IMR-90 (cell line): ENCODE measurements at regions not wholly inside any gene's neighbourhood (a gene's known extent, or its start where the extent isn't known, plus 50 kb on each side); places are given as distances from the start of the nearest gene placed in this dataset.

Experiments
- ATAC-seq: fragments of 200-7000 bp; cut with Tn5 transposase; 2 replicates; pipeline ENCODE4 v1.9.1; 2020; ENCODE audit warnings: low read depth, mild to moderate bottlenecking, moderate library complexity
- BruUV-seq: library from RNA; stranded (reverse); fragments of 400-500 nt; replicated peaks from 2 replicates; lab custom pipeline; 2021; lab: Mats Ljungman, UMichigan
- CTCF ChIA-PET: fragments of 300-600 bp; formaldehyde crosslinking; extraction: SDS; loops from one replicate; lab custom pipeline; 2021; ENCODE audit warnings: antibody characterized with exemption; lab: Yijun Ruan, JAX
- POLR2A ChIA-PET: fragments of 300-600 bp; sonication (Branson Sonifier 250); formaldehyde crosslinking; loops from one replicate; lab custom pipeline; 2022; ENCODE audit warnings: antibody characterized with exemption; ENCODE audit not compliant: unreplicated experiment; lab: Charles Lee
- DNase-seq: peaks from one replicate; pipeline ENCODE4 v3.0.0; 2013
- H2AFZ ChIP-seq: replicated peaks from 2 replicates; pipeline ENCODE3; 2013; ENCODE audit warnings: low read length, mild to moderate bottlenecking; ENCODE audit not compliant: poor library complexity
- H2AK5ac ChIP-seq: 2 replicates; pipeline ENCODE4 v1.6.1; 2013; ENCODE audit warnings: low read depth, low read length, inconsistent platforms
- H2AK9ac ChIP-seq: replicated peaks from 2 replicates; pipeline ENCODE3; 2013; ENCODE audit warnings: mild to moderate bottlenecking, low read depth, low read length, moderate library complexity; ENCODE audit not compliant: poor library complexity
- H2BK120ac ChIP-seq: 2 replicates; pipeline ENCODE4 v1.6.1; 2013; ENCODE audit warnings: low read depth, low read length, inconsistent platforms
- H2BK15ac ChIP-seq: 3 replicates; pipeline ENCODE4 v1.6.1; 2013; ENCODE audit warnings: low read depth, low read length, inconsistent platforms
- H2BK20ac ChIP-seq: 2 replicates; pipeline ENCODE4 v1.6.1; 2013; ENCODE audit warnings: low read depth, mild to moderate bottlenecking, inconsistent platforms, low read length, moderate library complexity
- H2BK5ac ChIP-seq: 2 replicates; pipeline ENCODE4 v1.6.1; 2013; ENCODE audit warnings: mild to moderate bottlenecking, low read depth, low read length, inconsistent platforms; ENCODE audit not compliant: poor library complexity, severe bottlenecking
- H3K14ac ChIP-seq: replicated peaks from 2 replicates; pipeline ENCODE4 v1.6.1; 2013; ENCODE audit warnings: low read depth, low read length, inconsistent platforms
- H3K18ac ChIP-seq: 2 replicates; pipeline ENCODE4 v1.6.1; 2013; ENCODE audit warnings: low read depth, low read length, control low read depth
- H3K23ac ChIP-seq: 2 replicates; pipeline ENCODE4 v1.6.1; 2013; ENCODE audit warnings: low read depth, low read length, inconsistent platforms
- H3K27ac ChIP-seq: 2 replicates; pipeline ENCODE4 v1.5.1; 2013; ENCODE audit warnings: mild to moderate bottlenecking, control low read depth, low read length; ENCODE audit not compliant: insufficient read depth
- H3K27me3 ChIP-seq: 2 replicates; pipeline ENCODE4 v1.6.1; 2013; ENCODE audit warnings: low read length; ENCODE audit not compliant: control insufficient read depth, insufficient read depth
- H3K36me3 ChIP-seq: 2 replicates; pipeline ENCODE4 v1.6.1; 2013; ENCODE audit warnings: low read length, mixed read lengths; ENCODE audit not compliant: control insufficient read depth, insufficient read depth
- H3K4ac ChIP-seq: 2 replicates; pipeline ENCODE4 v1.6.1; 2013; ENCODE audit warnings: low read depth, low read length, inconsistent platforms
- H3K4me1 ChIP-seq: 2 replicates; pipeline ENCODE4 v1.6.1; 2013; ENCODE audit warnings: low read length, mixed read lengths; ENCODE audit not compliant: control insufficient read depth, insufficient read depth
- H3K4me2 ChIP-seq: 2 replicates; pipeline ENCODE4 v1.6.1; 2013; ENCODE audit warnings: low read depth, mild to moderate bottlenecking, control low read depth, low read length, moderate library complexity
- H3K4me3 ChIP-seq: 2 replicates; pipeline ENCODE4 v1.5.1; 2013; ENCODE audit warnings: low read depth, mild to moderate bottlenecking, control low read depth, low read length, moderate library complexity; ENCODE audit not compliant: insufficient read depth
- H3K56ac ChIP-seq: 2 replicates; pipeline ENCODE4 v1.6.1; 2013; ENCODE audit warnings: low read length, inconsistent platforms; ENCODE audit not compliant: insufficient read depth; ENCODE audit errors: extremely low read depth
- H3K79me1 ChIP-seq, 2 experiments: 2 replicates each; pipeline ENCODE4 v1.6.1; 2013; ENCODE audit warnings: low read length in 2 of 2, inconsistent platforms in 1 of 2, low read depth in 1 of 2
- H3K9ac ChIP-seq: 2 replicates; pipeline ENCODE4 v1.6.1; 2013; ENCODE audit warnings: low read depth, low read length, control low read depth
- H3K9me1 ChIP-seq: 2 replicates; pipeline ENCODE4 v1.6.1; 2013; ENCODE audit warnings: low read length, inconsistent platforms; ENCODE audit not compliant: insufficient read depth
- H3K9me3 ChIP-seq: 2 replicates; pipeline ENCODE4 v1.6.1; 2013; ENCODE audit warnings: low read length; ENCODE audit not compliant: control insufficient read depth, insufficient read depth
- H4K20me1 ChIP-seq: 2 replicates; pipeline ENCODE4 v1.6.1; 2013; ENCODE audit warnings: low read length, inconsistent platforms; ENCODE audit not compliant: insufficient read depth
- H4K5ac ChIP-seq: 2 replicates; pipeline ENCODE4 v1.6.1; 2013; ENCODE audit warnings: mild to moderate bottlenecking, low read depth, low read length, control low read depth
- H4K8ac ChIP-seq, 2 experiments: 2 replicates each; pipeline ENCODE4 v1.6.1; 2013; ENCODE audit warnings: low read depth in 2 of 2, low read length in 2 of 2, control low read depth in 1 of 2, inconsistent platforms in 1 of 2
- H4K91ac ChIP-seq: 2 replicates; pipeline ENCODE4 v1.6.1; 2013; ENCODE audit warnings: low read depth, low read length, inconsistent platforms; ENCODE audit not compliant: insufficient read depth
- MAFK ChIP-seq: IDR thresholded peaks from 2 replicates; pipeline ENCODE4 v1.6.1; 2012; ENCODE audit warnings: low read depth, low read length, improper control_type of control experiment
- POLR2A ChIP-seq: IDR thresholded peaks from 2 replicates; pipeline ENCODE4 v1.6.1; 2012; ENCODE audit warnings: mild to moderate bottlenecking, low read depth, low read length
- RAD21 ChIP-seq: IDR thresholded peaks from 2 replicates; pipeline ENCODE4 v1.6.1; 2012; ENCODE audit warnings: low read length, improper control_type of control experiment
- RFX5 ChIP-seq: IDR thresholded peaks from 2 replicates; pipeline ENCODE4 v1.8.0; 2012; ENCODE audit warnings: low read depth, mild to moderate bottlenecking, low read length, moderate library complexity
- SMC3 ChIP-seq: fragments of 150-350 bp; IDR thresholded peaks from 2 replicates; pipeline ENCODE4 v1.6.1; 2016; ENCODE audit warnings: low read depth, mild to moderate bottlenecking, antibody characterized with exemption, low read length, moderate library complexity
- dilution Hi-C: fragments of 300-500 bp; cut with HindIII; formaldehyde crosslinking; loops from one replicate; pipeline ENCODE4 v1.14.3; 2018; ENCODE audit warnings: low sequenced_read_pairs; ENCODE audit not compliant: unreplicated experiment
- in situ Hi-C: fragments of 300-500 bp; cut with MboI; formaldehyde crosslinking; loops from 3 replicates; pipeline ENCODE4 v1.14.3; 2019; ENCODE audit warnings: low sequenced_read_pairs, inconsistent platforms, mixed read lengths
- intact Hi-C: fragments of 100-400 bp; cut with micrococcal nuclease; formaldehyde crosslinking; loops from 2 replicates; pipeline ENCODE4 v1.10.0; 2022
- TF ChIP-seq, protein P1 (sequence below): fragments of 150-350 bp; IDR thresholded peaks from 2 replicates; pipeline ENCODE4 v1.6.1; 2017; ENCODE audit warnings: mild to moderate bottlenecking, antibody characterized with exemption, low read length, low read depth
- TF ChIP-seq, protein P2 (sequence below): conservative IDR thresholded peaks from 2 replicates; pipeline ENCODE4 v1.5.1; 2012; ENCODE audit warnings: mild to moderate bottlenecking, low read depth, low read length, improper control_type of control experiment

DNA sequence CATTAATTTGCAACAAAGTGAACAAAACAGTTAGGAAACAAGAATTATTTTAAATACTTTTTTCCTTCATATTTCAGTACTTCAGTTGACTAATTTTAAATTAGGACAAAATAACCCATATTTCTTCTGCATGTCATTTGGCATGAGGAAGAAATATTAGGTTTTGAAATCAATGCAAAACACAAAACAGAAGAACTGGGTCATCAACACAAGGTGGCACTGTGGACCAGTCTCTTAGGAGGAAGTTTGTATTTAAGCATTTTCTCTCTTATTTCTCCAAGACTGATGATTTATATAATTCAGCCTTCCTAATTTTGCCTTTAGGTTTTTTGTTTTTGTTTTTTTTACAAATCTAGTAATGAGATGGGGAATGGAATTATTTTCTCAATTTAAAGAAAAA lies 352.8 kb upstream of the KCNH7 start:
- Histone ChIP-seq H2AK9ac (no peak overlapping the region), H4K91ac (no peak overlapping the region), H3K4ac (no peak overlapping the region), H3K27me3 (no peaks in the 10 kb centered on the region), H3K14ac (no peak overlapping the region), H3K4me1 (no peaks in the 10 kb centered on the region), H2BK20ac (no peak overlapping the region), H2AK5ac (no peak overlapping the region), H3K79me1 (no peaks in the 10 kb centered on the region), H3K36me3 (no peaks in the 10 kb centered on the region), H3K4me2 (no peak overlapping the region), H4K5ac (no peak overlapping the region), H2BK120ac (no peak overlapping the region), H3K4me3 (no peak overlapping the region), H2AFZ (no peak overlapping the region), H3K9ac (no peak overlapping the region), H2BK5ac (no peak overlapping the region), H4K20me1 (no peaks in the 10 kb centered on the region), H3K18ac (no peak overlapping the region), H3K27ac (no peak overlapping the region), H3K56ac (no peak overlapping the region), H3K9me1 (no peaks in the 10 kb centered on the region), H3K23ac (no peak overlapping the region), H4K8ac (no peak overlapping the region), H3K9me3 (no peaks in the 10 kb centered on the region), H2BK15ac (no peak overlapping the region)
- dilution Hi-C loops, result no loop called here
- peak; percentile 50 for DNase-seq
- intact Hi-C loops, result loop anchor here (2.0 to 10.0 kb wide), 7 partner anchors 156 to 1306 kb away; partner anchors contain the start of gene FIGN
- CTCF ChIA-PET, result interaction anchor here (0.5 to 1.2 kb wide), 3 partner anchors 22 to 157 kb away, joined by 3 to 4 read pairs (median 3); no protein-coding TSS in a partner anchor
- in situ Hi-C loops, result loop anchor here (25.0 kb wide), 1 partner anchor 1296 kb away; no protein-coding TSS in a partner anchor
- POLR2A ChIA-PET, result no interaction called here
- TF ChIP-seq, protein P1, sequence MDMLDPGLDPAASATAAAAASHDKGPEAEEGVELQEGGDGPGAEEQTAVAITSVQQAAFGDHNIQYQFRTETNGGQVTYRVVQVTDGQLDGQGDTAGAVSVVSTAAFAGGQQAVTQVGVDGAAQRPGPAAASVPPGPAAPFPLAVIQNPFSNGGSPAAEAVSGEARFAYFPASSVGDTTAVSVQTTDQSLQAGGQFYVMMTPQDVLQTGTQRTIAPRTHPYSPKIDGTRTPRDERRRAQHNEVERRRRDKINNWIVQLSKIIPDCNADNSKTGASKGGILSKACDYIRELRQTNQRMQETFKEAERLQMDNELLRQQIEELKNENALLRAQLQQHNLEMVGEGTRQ, result no peak
- TF ChIP-seq MAFK, result no peak
- TF ChIP-seq, protein P2, sequence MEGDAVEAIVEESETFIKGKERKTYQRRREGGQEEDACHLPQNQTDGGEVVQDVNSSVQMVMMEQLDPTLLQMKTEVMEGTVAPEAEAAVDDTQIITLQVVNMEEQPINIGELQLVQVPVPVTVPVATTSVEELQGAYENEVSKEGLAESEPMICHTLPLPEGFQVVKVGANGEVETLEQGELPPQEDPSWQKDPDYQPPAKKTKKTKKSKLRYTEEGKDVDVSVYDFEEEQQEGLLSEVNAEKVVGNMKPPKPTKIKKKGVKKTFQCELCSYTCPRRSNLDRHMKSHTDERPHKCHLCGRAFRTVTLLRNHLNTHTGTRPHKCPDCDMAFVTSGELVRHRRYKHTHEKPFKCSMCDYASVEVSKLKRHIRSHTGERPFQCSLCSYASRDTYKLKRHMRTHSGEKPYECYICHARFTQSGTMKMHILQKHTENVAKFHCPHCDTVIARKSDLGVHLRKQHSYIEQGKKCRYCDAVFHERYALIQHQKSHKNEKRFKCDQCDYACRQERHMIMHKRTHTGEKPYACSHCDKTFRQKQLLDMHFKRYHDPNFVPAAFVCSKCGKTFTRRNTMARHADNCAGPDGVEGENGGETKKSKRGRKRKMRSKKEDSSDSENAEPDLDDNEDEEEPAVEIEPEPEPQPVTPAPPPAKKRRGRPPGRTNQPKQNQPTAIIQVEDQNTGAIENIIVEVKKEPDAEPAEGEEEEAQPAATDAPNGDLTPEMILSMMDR, result peak; percentile 67
- TF ChIP-seq RFX5, result no peak
- TF ChIP-seq POLR2A, result no peak
- peak; percentile 73 for TF ChIP-seq SMC3
- peak; percentile 73 for TF ChIP-seq RAD21
- BruUV-seq, result no TSS peak
- peak; percentile 46; the same call in 1 of the 2 replicates for ATAC-seq
